Smooth muscle cell (in vitro differentiated cells): ENCODE measurements at regions not wholly inside any gene's neighbourhood (a gene's known extent, or its start where the extent isn't known, plus 50 kb on each side); places are given as distances from the start of the nearest gene placed in this dataset.

Experiments
- DNase-seq: peaks from one replicate; lab custom pipeline; 2025; ENCODE audit not compliant: unreplicated experiment; lab: John Stamatoyannopoulos, UW
- H2AFZ ChIP-seq: fragments of 200-600 bp; sonication (generic); 2 replicates; pipeline ENCODE4 v1.6.0; 2016; ENCODE audit warnings: antibody characterized with exemption, low read depth, mild to moderate bottlenecking
- H3F3A ChIP-seq: fragments of 200-600 bp; sonication (generic); 2 replicates; pipeline ENCODE4 v1.6.0; 2017; ENCODE audit warnings: antibody characterized with exemption, low read depth
- H3K27ac ChIP-seq: fragments of 200-600 bp; sonication (generic); 2 replicates; pipeline ENCODE4 v1.5.1; 2016; ENCODE audit warnings: low read depth, mild to moderate bottlenecking
- H3K27me3 ChIP-seq: fragments of 200-600 bp; sonication (generic); 2 replicates; pipeline ENCODE4 v1.6.1; 2016; ENCODE audit warnings: low read depth, mild to moderate bottlenecking
- H3K36me3 ChIP-seq: fragments of 200-600 bp; sonication (generic); 2 replicates; pipeline ENCODE4 v1.5.1; 2016; ENCODE audit warnings: low read depth
- H3K4me1 ChIP-seq: fragments of 200-600 bp; sonication (generic); 2 replicates; pipeline ENCODE4 v1.5.1; 2016; ENCODE audit warnings: low read depth
- H3K4me2 ChIP-seq: fragments of 200-600 bp; sonication (generic); 2 replicates; pipeline ENCODE4 v1.6.0; 2016; ENCODE audit warnings: mild to moderate bottlenecking
- H3K4me3 ChIP-seq: fragments of 200-600 bp; sonication (generic); 2 replicates; pipeline ENCODE4 v1.5.1; 2016; ENCODE audit warnings: mild to moderate bottlenecking
- H3K79me2 ChIP-seq: fragments of 200-600 bp; sonication (generic); 2 replicates; pipeline ENCODE4 v1.6.0; 2016; ENCODE audit warnings: low read depth, mild to moderate bottlenecking
- H3K9ac ChIP-seq: fragments of 200-600 bp; sonication (generic); 2 replicates; pipeline ENCODE4 v1.6.0; 2016; ENCODE audit warnings: low read depth
- H3K9me3 ChIP-seq: fragments of 200-600 bp; sonication (generic); replicated peaks from 2 replicates; pipeline ENCODE4 v1.5.1; 2016; ENCODE audit warnings: low read depth
- H4K20me1 ChIP-seq: fragments of 200-600 bp; sonication (generic); 2 replicates; pipeline ENCODE4 v1.6.0; 2016; ENCODE audit warnings: low read depth
- CTCF ChIP-seq: fragments of 200-600 bp; sonication (generic); IDR thresholded peaks from 2 replicates; pipeline ENCODE4 v1.5.1; 2017; ENCODE audit warnings: borderline replicate concordance, mild to moderate bottlenecking, antibody characterized with exemption; ENCODE audit not compliant: insufficient read depth, poor library complexity, severe bottlenecking
- WGBS: methylation state at CpG from one replicate; pipeline ENCODE4 v1.1.7; 2016; ENCODE audit warnings: low lambda C conversion rate; 5-methylcytosine and 5-hydroxymethylcytosine counted together

GRCh38 chr6:163818719-163819118 is 404.2 kb downstream of the QKI start:
- no peak overlapping the region for H2AFZ ChIP-seq
- TF ChIP-seq CTCF = no peak

GRCh38 chr6:163816441-163816840 is 401.9 kb downstream of the QKI start:
- TF ChIP-seq CTCF = no peak
- 75% methylated on average over 2 of the region's 2 CpGs for WGBS
- Histone ChIP-seq H3K9me3 (no peaks in the 10 kb centered on the region), H3K27ac (no peak overlapping the region), H3K4me2 (no peak overlapping the region), H3K27me3 (no peaks in the 10 kb centered on the region), H4K20me1 (no peaks in the 10 kb centered on the region), H3K79me2 (no peaks in the 10 kb centered on the region), H3F3A (no peaks in the 10 kb centered on the region), H3K4me3 (no peak overlapping the region), H3K9ac (no peak overlapping the region), H3K4me1 (no peaks in the 10 kb centered on the region), H3K36me3 (no peaks in the 10 kb centered on the region), H2AFZ (no peak overlapping the region)
- DNase-seq = no peak

More at GRCh38 chr6:163818719-163819118, 404.2 kb downstream of the QKI start:
- Histone ChIP-seq H3K9ac (no peak overlapping the region), H3K27ac (no peak overlapping the region), H3K4me2 (no peak overlapping the region), H4K20me1 (no peaks in the 10 kb centered on the region), H3K9me3 (no peaks in the 10 kb centered on the region), H3K27me3 (no peaks in the 10 kb centered on the region), H3F3A (no peaks in the 10 kb centered on the region), H3K36me3 (no peaks in the 10 kb centered on the region), H3K4me3 (no peak overlapping the region), H3K4me1 (no peaks in the 10 kb centered on the region), H3K79me2 (no peaks in the 10 kb centered on the region)
- DNase-seq = no peak

GRCh38 chr6:163815796-163816195 is 401.3 kb downstream of the QKI start:
- Histone ChIP-seq H3K4me3 (no peak overlapping the region), H3K79me2 (no peaks in the 10 kb centered on the region), H2AFZ (no peak overlapping the region), H3K4me2 (no peak overlapping the region), H3K4me1 (no peaks in the 10 kb centered on the region), H4K20me1 (no peaks in the 10 kb centered on the region), H3K9ac (no peak overlapping the region), H3K27ac (no peak overlapping the region), H3K9me3 (no peaks in the 10 kb centered on the region), H3K36me3 (no peaks in the 10 kb centered on the region), H3F3A (no peaks in the 10 kb centered on the region), H3K27me3 (no peaks in the 10 kb centered on the region)
- no peak for TF ChIP-seq CTCF
- 100% methylated on average over 2 of the region's 2 CpGs for WGBS
- no peak for DNase-seq

GRCh38 chr6:163814494-163815364 is 400.2 kb downstream of the QKI start:
- no peak overlapping the region for H3K4me2 ChIP-seq

More at GRCh38 chr6:163814494-163815364, 400.2 kb downstream of the QKI start:
- no peak overlapping the region for H3K4me3 ChIP-seq
- no peak overlapping the region for H2AFZ ChIP-seq
- no peak for DNase-seq
- no peaks in the 10 kb centered on the region for H4K20me1 ChIP-seq
- no peaks in the 10 kb centered on the region for H3K9me3 ChIP-seq
- H3K79me2 ChIP-seq = no peaks in the 10 kb centered on the region
- WGBS = 77% methylated on average over 17 of the region's 17 CpGs
- no peak overlapping the region for H3K27ac ChIP-seq
- H3K27me3 ChIP-seq = no peaks in the 10 kb centered on the region
- no peaks in the 10 kb centered on the region for H3K4me1 ChIP-seq
- no peaks in the 10 kb centered on the region for H3F3A ChIP-seq
- TF ChIP-seq CTCF = no peak
- no peaks in the 10 kb centered on the region for H3K36me3 ChIP-seq
- H3K9ac ChIP-seq = no peak overlapping the region
